ENCODE measurements at regions not wholly inside any gene's neighbourhood (a gene's known extent, or its start where the extent isn't known, plus 50 kb on each side); places are given as distances from the start of the nearest gene placed in this dataset.

DNA sequence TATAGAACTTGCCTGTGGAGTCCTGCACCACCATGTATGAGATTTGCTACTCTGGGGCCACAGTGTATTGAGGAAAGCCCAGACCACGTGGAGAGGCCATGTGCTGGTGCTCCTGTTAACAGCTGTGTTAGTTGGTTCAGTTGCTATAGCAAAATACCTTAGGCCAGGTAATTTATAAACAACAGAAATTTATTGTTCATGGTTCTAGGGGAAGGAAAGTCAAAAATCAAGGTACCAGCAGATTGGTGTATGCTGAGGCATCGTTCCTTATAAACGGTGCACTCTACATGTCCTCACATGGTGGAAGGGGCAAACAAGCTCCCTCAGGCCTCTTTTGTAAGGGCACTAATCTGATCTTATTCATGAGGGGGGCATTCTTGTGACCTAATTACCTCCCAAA is 135.9 kb upstream of the FOXN2 start:
- Histone ChIP-seq H3K27ac (ENCODE audit: low read depth, low read length) (no peak overlapping the region), H3K4me1 (ENCODE audit: control insufficient read depth in 2 of 2, insufficient read depth in 2 of 2, low read length in 2 of 2) (no peaks in the 10 kb centered on the region), H3K27me3 (ENCODE audit: control insufficient read depth in 2 of 2, insufficient read depth in 2 of 2, low read length in 2 of 2) (no peaks in the 10 kb centered on the region), H3K4me3 (ENCODE audit: low read length) (no peak overlapping the region), H3K36me3 (ENCODE audit: control insufficient read depth in 2 of 3, insufficient read depth in 3 of 3, low read length in 3 of 3) (no peaks in the 10 kb centered on the region), H3K9me3 (ENCODE audit: control insufficient read depth in 2 of 3, low read length in 3 of 3) (no peaks in the 10 kb centered on the region)
- no peak overlapping the region for H3K27ac Mint-ChIP-seq
- DNase-seq (no peak), ATAC-seq (no peak)
- ChIA-PET POLR2A (no interaction called here), CTCF (no interaction called here)
- peaks cover 0 to 7% (median 0%) of the 10 kb centered on the region in 7 donors for H3K4me1 Mint-ChIP-seq
- peaks cover 0 to 8% (median 0%) of the 10 kb centered on the region in 5 donors for H3K27me3 Mint-ChIP-seq
- H3K4me3 Mint-ChIP-seq, result no peak overlapping the region
- H3K36me3 Mint-ChIP-seq, result peaks cover 0 to 3% (median 0%) of the 10 kb centered on the region in 5 donors
- intact Hi-C loops (cut with micrococcal nuclease), result no loop called here
- H3K9me3 Mint-ChIP-seq, result peaks cover 0 to 4% (median 0%) of the 10 kb centered on the region in 11 donors

GRCh38 chr2:48180557-48180956 is 133.9 kb upstream of the FOXN2 start:
- no peak overlapping the region for H3K4me3 Mint-ChIP-seq
- intact Hi-C loops (cut with micrococcal nuclease), result no loop called here
- Histone ChIP-seq H3K27me3 (ENCODE audit: control insufficient read depth in 2 of 2, insufficient read depth in 2 of 2, low read length in 2 of 2) (no peaks in the 10 kb centered on the region), H3K4me1 (ENCODE audit: control insufficient read depth in 2 of 2, insufficient read depth in 2 of 2, low read length in 2 of 2) (no peaks in the 10 kb centered on the region), H3K4me3 (ENCODE audit: low read length) (no peak overlapping the region), H3K36me3 (ENCODE audit: control insufficient read depth in 2 of 3, insufficient read depth in 3 of 3, low read length in 3 of 3) (no peaks in the 10 kb centered on the region), H3K9me3 (ENCODE audit: control insufficient read depth in 2 of 3, low read length in 3 of 3) (no peaks in the 10 kb centered on the region), H3K27ac (ENCODE audit: low read depth, low read length) (no peak overlapping the region)
- POLR2A ChIA-PET, result no interaction called here
- H3K27me3 Mint-ChIP-seq, result peaks cover 0 to 4% (median 0%) of the 10 kb centered on the region in 5 donors
- no peak for ATAC-seq
- peaks cover 0 to 4% (median 0%) of the 10 kb centered on the region in 11 donors for H3K9me3 Mint-ChIP-seq
- no peak for DNase-seq
- H3K36me3 Mint-ChIP-seq, result no peaks in the 10 kb centered on the region
- no peak overlapping the region for H3K27ac Mint-ChIP-seq
- peaks cover 0 to 4% (median 0%) of the 10 kb centered on the region in 7 donors for H3K4me1 Mint-ChIP-seq
- CTCF ChIA-PET, result no interaction called here

DNA sequence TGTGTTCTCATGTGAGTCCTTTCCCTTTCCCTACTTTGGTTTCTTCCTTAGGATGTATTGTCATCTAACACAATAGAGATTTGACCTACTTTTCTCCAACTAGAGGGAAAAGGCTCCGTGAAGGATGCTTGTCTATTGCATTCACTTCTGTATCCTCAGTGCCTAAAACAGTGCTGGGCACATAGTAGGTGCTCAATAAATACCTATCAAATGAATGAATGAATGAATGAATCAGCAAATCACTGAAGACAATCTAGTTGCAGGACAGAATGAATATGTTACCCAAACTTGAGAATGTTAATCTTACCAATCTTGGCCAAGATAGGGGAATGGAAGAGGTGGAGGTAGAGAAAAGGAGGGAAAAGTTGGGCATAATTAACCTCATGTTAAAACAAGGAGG is 131.2 kb upstream of the FOXN2 start:
- ATAC-seq (no peak), DNase-seq (no peak)
- H3K4me3 Mint-ChIP-seq, result no peak overlapping the region
- peaks cover 0 to 4% (median 0%) of the 10 kb centered on the region in 7 donors for H3K4me1 Mint-ChIP-seq
- Histone ChIP-seq H3K27ac (ENCODE audit: low read depth, low read length) (no peak overlapping the region), H3K4me3 (ENCODE audit: low read length) (no peak overlapping the region), H3K36me3 (ENCODE audit: control insufficient read depth in 2 of 3, insufficient read depth in 3 of 3, low read length in 3 of 3) (no peaks in the 10 kb centered on the region), H3K27me3 (ENCODE audit: control insufficient read depth in 2 of 2, insufficient read depth in 2 of 2, low read length in 2 of 2) (no peaks in the 10 kb centered on the region), H3K9me3 (ENCODE audit: control insufficient read depth in 2 of 3, low read length in 3 of 3) (no peaks in the 10 kb centered on the region), H3K4me1 (ENCODE audit: control insufficient read depth in 2 of 2, insufficient read depth in 2 of 2, low read length in 2 of 2) (no peaks in the 10 kb centered on the region)
- no peak overlapping the region for H3K27ac Mint-ChIP-seq
- peaks cover 0 to 3% (median 0%) of the 10 kb centered on the region in 11 donors for H3K9me3 Mint-ChIP-seq
- peaks cover 0 to 4% (median 0%) of the 10 kb centered on the region in 5 donors for H3K27me3 Mint-ChIP-seq
- ChIA-PET CTCF (interaction anchor here (0.9 kb wide), 1 partner anchor 412 kb away, joined by 3 read pairs; no protein-coding TSS in a partner anchor), POLR2A (no interaction called here)
- intact Hi-C loops (cut with micrococcal nuclease), result no loop called here
- no peaks in the 10 kb centered on the region for H3K36me3 Mint-ChIP-seq

- H3K27me3 Mint-ChIP-seq, result peaks cover 0 to 4% (median 0%) of the 10 kb centered on the region in 5 donors
- Histone ChIP-seq H3K27me3 (ENCODE audit: control insufficient read depth in 2 of 2, insufficient read depth in 2 of 2, low read length in 2 of 2) (no peaks in the 10 kb centered on the region), H3K4me1 (ENCODE audit: control insufficient read depth in 2 of 2, insufficient read depth in 2 of 2, low read length in 2 of 2) (no peaks in the 10 kb centered on the region), H3K36me3 (ENCODE audit: control insufficient read depth in 2 of 3, insufficient read depth in 3 of 3, low read length in 3 of 3) (no peaks in the 10 kb centered on the region), H3K27ac (ENCODE audit: low read depth, low read length) (no peak overlapping the region), H3K4me3 (ENCODE audit: low read length) (no peak overlapping the region), H3K9me3 (ENCODE audit: control insufficient read depth in 2 of 3, low read length in 3 of 3) (no peaks in the 10 kb centered on the region)
- H3K9me3 Mint-ChIP-seq, result peaks cover 0 to 3% (median 0%) of the 10 kb centered on the region in 11 donors
- ATAC-seq (no peak), DNase-seq (no peak)
- ChIA-PET CTCF (interaction anchor here (0.9 kb wide), 1 partner anchor 413 kb away, joined by 3 read pairs; no protein-coding TSS in a partner anchor), POLR2A (no interaction called here)
- no peak overlapping the region for H3K4me3 Mint-ChIP-seq
- no peak overlapping the region for H3K27ac Mint-ChIP-seq
- no peaks in the 10 kb centered on the region for H3K36me3 Mint-ChIP-seq
- H3K4me1 Mint-ChIP-seq, result peaks cover 0 to 4% (median 0%) of the 10 kb centered on the region in 7 donors
- intact Hi-C loops (cut with micrococcal nuclease), result no loop called here
Measured at GRCh38 chr2:48183991-48184390, 130.5 kb upstream of the FOXN2 start.

DNA sequence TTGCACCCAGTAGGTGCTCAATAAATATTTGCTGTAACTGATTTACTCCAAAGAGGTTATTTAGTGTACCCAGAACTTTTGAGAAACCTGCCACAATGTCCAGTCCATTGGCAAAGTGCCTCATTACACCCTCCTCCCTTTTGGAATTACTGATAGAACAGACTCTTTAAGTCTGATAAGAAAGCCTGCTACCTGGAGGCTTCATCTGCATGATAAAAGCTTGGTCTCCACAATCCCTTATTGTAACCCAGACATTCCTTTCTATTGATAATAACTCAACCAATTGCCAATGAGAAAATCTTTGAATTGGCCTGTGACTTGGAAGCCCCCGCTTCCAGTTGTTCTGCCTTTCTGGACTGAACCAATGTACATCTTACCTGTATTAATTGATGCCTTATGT is 127.0 kb upstream of the FOXN2 start:
- H3K36me3 Mint-ChIP-seq, result no peaks in the 10 kb centered on the region
- Histone ChIP-seq H3K27ac (ENCODE audit: low read depth, low read length) (no peak overlapping the region), H3K4me1 (ENCODE audit: control insufficient read depth in 2 of 2, insufficient read depth in 2 of 2, low read length in 2 of 2) (no peaks in the 10 kb centered on the region), H3K9me3 (ENCODE audit: control insufficient read depth in 2 of 3, low read length in 3 of 3) (no peaks in the 10 kb centered on the region), H3K36me3 (ENCODE audit: control insufficient read depth in 2 of 3, insufficient read depth in 3 of 3, low read length in 3 of 3) (no peaks in the 10 kb centered on the region), H3K4me3 (ENCODE audit: low read length) (no peak overlapping the region), H3K27me3 (ENCODE audit: control insufficient read depth in 2 of 2, insufficient read depth in 2 of 2, low read length in 2 of 2) (no peaks in the 10 kb centered on the region)
- ChIA-PET CTCF (no interaction called here), POLR2A (no interaction called here)
- H3K4me3 Mint-ChIP-seq, result no peak overlapping the region
- DNase-seq (no peak), ATAC-seq (no peak)
- H3K27ac Mint-ChIP-seq, result peak overlapping the region in 1 of 9 donors; percentile 52
- intact Hi-C loops (cut with micrococcal nuclease), result no loop called here
- peaks cover 0 to 5% (median 0%) of the 10 kb centered on the region in 11 donors for H3K9me3 Mint-ChIP-seq
- peaks cover 0 to 4% (median 0%) of the 10 kb centered on the region in 7 donors for H3K4me1 Mint-ChIP-seq
- H3K27me3 Mint-ChIP-seq, result peaks cover 0 to 4% (median 0%) of the 10 kb centered on the region in 5 donors

DNA sequence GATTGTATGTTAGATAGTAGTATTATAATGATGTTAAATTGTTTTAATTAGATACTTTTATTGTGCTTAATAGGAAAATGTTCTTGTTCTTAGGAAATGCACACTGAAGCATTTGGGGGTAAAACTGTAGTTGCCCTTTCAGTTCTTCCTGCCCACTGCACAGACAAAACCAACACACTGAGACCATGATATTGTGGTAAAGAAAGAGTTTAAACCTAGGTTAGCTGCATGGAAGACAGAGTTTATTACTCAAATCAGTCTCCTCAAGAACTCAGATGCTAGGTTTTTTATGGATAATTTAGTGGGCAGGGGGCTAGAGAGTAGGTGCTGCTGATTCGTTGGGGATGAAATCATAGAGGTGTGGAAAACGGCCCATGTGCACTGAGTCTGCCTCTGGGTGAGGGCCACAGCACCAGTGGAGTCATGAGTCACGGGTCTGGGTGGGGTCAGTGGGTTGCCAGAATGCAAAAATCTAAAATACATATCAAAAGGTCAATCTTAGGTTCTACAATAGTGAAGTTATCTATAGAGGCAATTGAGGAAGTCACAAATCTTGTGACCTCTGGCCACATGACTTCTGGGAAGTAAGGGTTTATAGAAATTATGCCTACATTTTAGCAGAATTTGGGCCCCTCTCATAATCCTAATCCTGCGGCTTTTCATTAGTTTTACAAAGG is 124.8 kb upstream of the FOXN2 start:
- Histone ChIP-seq H3K9me3 (ENCODE audit: control insufficient read depth in 2 of 3, low read length in 3 of 3) (no peaks in the 10 kb centered on the region), H3K4me3 (ENCODE audit: low read length) (no peak overlapping the region), H3K27me3 (ENCODE audit: control insufficient read depth in 2 of 2, insufficient read depth in 2 of 2, low read length in 2 of 2) (no peaks in the 10 kb centered on the region), H3K27ac (ENCODE audit: low read depth, low read length) (no peak overlapping the region), H3K36me3 (ENCODE audit: control insufficient read depth in 2 of 3, insufficient read depth in 3 of 3, low read length in 3 of 3) (no peaks in the 10 kb centered on the region), H3K4me1 (ENCODE audit: control insufficient read depth in 2 of 2, insufficient read depth in 2 of 2, low read length in 2 of 2) (no peaks in the 10 kb centered on the region)
- H3K9me3 Mint-ChIP-seq, result peaks cover 0 to 5% (median 0%) of the 10 kb centered on the region in 11 donors
- peaks cover 0 to 4% (median 0%) of the 10 kb centered on the region in 7 donors for H3K4me1 Mint-ChIP-seq
- H3K4me3 Mint-ChIP-seq, result no peak overlapping the region
- no peak for DNase-seq
- intact Hi-C loops (cut with micrococcal nuclease), result no loop called here
- ChIA-PET CTCF (no interaction called here), POLR2A (no interaction called here)
- no peaks in the 10 kb centered on the region for H3K36me3 Mint-ChIP-seq
- peaks cover 0 to 4% (median 0%) of the 10 kb centered on the region in 5 donors for H3K27me3 Mint-ChIP-seq
- peak; percentile 77 for ATAC-seq
- H3K27ac Mint-ChIP-seq, result no peak overlapping the region

DNA sequence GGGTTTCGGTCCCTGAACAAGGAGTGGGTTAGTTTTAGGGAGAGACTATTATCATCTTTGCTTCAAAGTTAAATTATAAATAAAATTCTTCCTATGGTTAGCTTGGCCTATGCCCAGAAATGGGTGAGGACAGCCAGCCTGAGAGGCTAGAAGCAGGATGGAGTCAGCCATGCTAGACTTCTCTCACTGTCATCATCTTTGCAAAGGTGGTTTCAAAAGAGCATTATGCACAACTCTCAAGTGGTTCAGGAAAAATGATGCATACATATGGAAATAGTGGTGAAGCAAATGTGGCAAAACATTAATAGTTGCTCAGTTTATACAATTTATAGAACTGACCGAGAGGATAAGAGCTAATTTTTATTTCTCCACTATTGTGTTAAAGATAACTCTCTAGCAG is 124.3 kb upstream of the FOXN2 start:
- POLR2A ChIA-PET, result no interaction called here
- Histone ChIP-seq H3K4me3 (ENCODE audit: low read length) (no peak overlapping the region), H3K4me1 (ENCODE audit: control insufficient read depth in 2 of 2, insufficient read depth in 2 of 2, low read length in 2 of 2) (no peaks in the 10 kb centered on the region), H3K27ac (ENCODE audit: low read depth, low read length) (no peak overlapping the region), H3K27me3 (ENCODE audit: control insufficient read depth in 2 of 2, insufficient read depth in 2 of 2, low read length in 2 of 2) (no peaks in the 10 kb centered on the region), H3K9me3 (ENCODE audit: control insufficient read depth in 2 of 3, low read length in 3 of 3) (no peaks in the 10 kb centered on the region), H3K36me3 (ENCODE audit: control insufficient read depth in 2 of 3, insufficient read depth in 3 of 3, low read length in 3 of 3) (no peaks in the 10 kb centered on the region)
- H3K9me3 Mint-ChIP-seq, result peaks cover 0 to 5% (median 0%) of the 10 kb centered on the region in 11 donors
- no peak for ATAC-seq
- DNase-seq, result no peak
- H3K4me1 Mint-ChIP-seq, result peaks cover 0 to 2% (median 0%) of the 10 kb centered on the region in 7 donors
- intact Hi-C loops (cut with micrococcal nuclease), result no loop called here
- H3K36me3 Mint-ChIP-seq, result no peaks in the 10 kb centered on the region
- no peak overlapping the region for H3K4me3 Mint-ChIP-seq
- H3K27me3 Mint-ChIP-seq, result peaks cover 0 to 2% (median 0%) of the 10 kb centered on the region in 5 donors
- no peak overlapping the region for H3K27ac Mint-ChIP-seq
- CTCF ChIA-PET, result no interaction called here

Measured in naive thymus-derived CD4-positive, alpha-beta T cell (primary cell).